H1 (cell line): ENCODE measurements at regions not wholly inside any gene's neighbourhood (a gene's known extent, or its start where the extent isn't known, plus 50 kb on each side); places are given as distances from the start of the nearest gene placed in this dataset.

ENCODE experiments used
- CTCF ChIA-PET: fragments of 300-600 bp; sonication (Branson Sonifier 250); formaldehyde crosslinking; loops from one replicate; lab custom pipeline; 2021; ENCODE audit not compliant: partially characterized antibody; lab: Charles Lee
- POLR2A ChIA-PET: fragments of 300-600 bp; sonication (Branson Sonifier 250); formaldehyde crosslinking; loops from one replicate; lab custom pipeline; 2021; ENCODE audit warnings: inconsistent platforms; ENCODE audit not compliant: partially characterized antibody; lab: Charles Lee
- DNase-seq, 2 experiments: peaks; one replicate each; pipeline versions ENCODE4 v3.0.0 to v3.0.0-alpha.2; 2010 to 2022; ENCODE audit warnings: low spot score in 2 of 2, low read depth in 1 of 2, mixed read lengths in 1 of 2
- FAIRE-seq: peaks from 2 replicates; lab custom pipeline; 2011; peaks lifted over from hg19 to GRCh38; lab: Jason Lieb, UNC
- H2AFZ ChIP-seq: 2 replicates; pipeline ENCODE4 v1.8.1; 2012; ENCODE audit warnings: low read length, inconsistent platforms
- H2AK5ac ChIP-seq: 2 replicates; pipeline ENCODE4 v1.6.1; 2013; ENCODE audit warnings: low read depth, low read length
- H2BK120ac ChIP-seq: replicated peaks from 2 replicates; pipeline ENCODE3; 2013; ENCODE audit warnings: low read depth, low read length, inconsistent platforms
- H2BK12ac ChIP-seq: 2 replicates; pipeline ENCODE4 v1.6.1; 2013; ENCODE audit warnings: low read depth, low read length
- H2BK15ac ChIP-seq: 2 replicates; pipeline ENCODE4 v1.6.1; 2013; ENCODE audit warnings: low read length
- H2BK20ac ChIP-seq: 2 replicates; pipeline ENCODE4 v1.6.1; 2013; ENCODE audit warnings: low read length
- H2BK5ac ChIP-seq: 2 replicates; pipeline ENCODE4 v1.6.1; 2013; ENCODE audit warnings: low read depth, low read length
- H3K14ac ChIP-seq: 2 replicates; pipeline ENCODE4 v1.6.1; 2013; ENCODE audit warnings: inconsistent platforms; ENCODE audit not compliant: insufficient read length
- H3K18ac ChIP-seq: 2 replicates; pipeline ENCODE4 v1.6.1; 2013; ENCODE audit warnings: low read length; ENCODE audit errors: extremely low read depth
- H3K23ac ChIP-seq: 2 replicates; pipeline ENCODE4 v1.6.1; 2013; ENCODE audit warnings: inconsistent platforms; ENCODE audit not compliant: insufficient read length
- H3K23me2 ChIP-seq: 2 replicates; pipeline ENCODE4 v1.6.1; 2013; ENCODE audit warnings: low read depth, low read length
- H3K27ac ChIP-seq: 2 replicates; pipeline ENCODE4 v1.6.1; 2011; ENCODE audit warnings: low read depth, low read length, inconsistent platforms
- H3K27me3 ChIP-seq, 4 experiments: replicated peaks in 1 of 4; 1 replicate in 1 of 4; 2 replicates in 3 of 4; pipeline versions ENCODE4 v1.6.1 to v1.8.1; 2011 to 2013; ENCODE audit warnings: low read length in 3 of 4, mild to moderate bottlenecking in 3 of 4, inconsistent platforms in 2 of 4, mixed read lengths in 2 of 4, moderate library complexity in 1 of 4; ENCODE audit not compliant: control insufficient read depth in 3 of 4, insufficient read depth in 3 of 4; ENCODE audit errors: extremely low read depth in 1 of 4
- H3K36me3 ChIP-seq, 4 experiments: 2 replicates each; pipeline versions ENCODE4 v1.6.1 to v1.8.1; 2011 to 2013; ENCODE audit warnings: mild to moderate bottlenecking in 4 of 4, low read length in 3 of 4, moderate library complexity in 2 of 4, control low read depth in 1 of 4, inconsistent platforms in 1 of 4; ENCODE audit not compliant: insufficient read depth in 4 of 4, control insufficient read depth in 2 of 4
- H3K4ac ChIP-seq: replicated peaks from 2 replicates; pipeline ENCODE3; 2013; ENCODE audit warnings: low read length, low read depth, mixed read lengths, inconsistent platforms; ENCODE audit not compliant: insufficient read length
- H3K4me1 ChIP-seq, 4 experiments: replicated peaks in 1 of 4; 1 replicate in 1 of 4; 2 replicates in 3 of 4; pipeline versions ENCODE4 v1.6.1 to v1.8.1; 2011 to 2013; ENCODE audit warnings: low read length in 3 of 4, inconsistent platforms in 2 of 4, mixed read lengths in 1 of 4; ENCODE audit not compliant: insufficient read depth in 4 of 4, control insufficient read depth in 3 of 4
- H3K4me2 ChIP-seq, 2 experiments: 2 replicates each; pipeline versions ENCODE4 v1.6.1 to v1.8.1; 2011 to 2013; ENCODE audit warnings: low read depth in 2 of 2, low read length in 2 of 2, control low read depth in 1 of 2, inconsistent platforms in 1 of 2, mild to moderate bottlenecking in 1 of 2; ENCODE audit not compliant: insufficient read depth in 1 of 2
- H3K4me3 ChIP-seq, 4 experiments: fragments of 200-600, 300-600 bp in 1 of 4; sonication (generic), shearing (Covaris generic), sonication (Bioruptor Twin) in 1 of 4; 2 replicates each; pipeline versions ENCODE4 v1.5.1 to v1.8.1; 2011 to 2016; ENCODE audit warnings: low read length in 4 of 4, low read depth in 3 of 4, control low read depth in 2 of 4, inconsistent platforms in 2 of 4, mild to moderate bottlenecking in 2 of 4, mixed read lengths in 1 of 4, moderate library complexity in 1 of 4; ENCODE audit not compliant: insufficient read depth in 2 of 4; ENCODE audit errors: extremely low read depth in 1 of 4
- H3K56ac ChIP-seq: replicated peaks from 2 replicates; pipeline ENCODE3; 2013; ENCODE audit warnings: low read depth, mild to moderate bottlenecking, mixed read lengths, low read length, inconsistent platforms; ENCODE audit not compliant: insufficient read length
- H3K79me1 ChIP-seq: 2 replicates; pipeline ENCODE4 v1.6.1; 2013; ENCODE audit warnings: low read depth, low read length, control low read depth
- H3K79me2 ChIP-seq, 2 experiments: 2 replicates each; pipeline versions ENCODE4 v1.6.1 to v1.8.1; 2012 to 2013; ENCODE audit warnings: low read length in 2 of 2, mild to moderate bottlenecking in 2 of 2, inconsistent platforms in 1 of 2; ENCODE audit not compliant: insufficient read depth in 2 of 2, control insufficient read depth in 1 of 2
- H3K9ac ChIP-seq, 4 experiments: replicated peaks in 1 of 4; 1 replicate in 1 of 4; 2 replicates in 3 of 4; pipeline versions ENCODE4 v1.6.1 to v1.8.1; 2011 to 2013; ENCODE audit warnings: low read depth in 3 of 4, low read length in 3 of 4, control low read depth in 2 of 4, mild to moderate bottlenecking in 2 of 4, moderate library complexity in 2 of 4, inconsistent platforms in 1 of 4; ENCODE audit errors: extremely low read depth in 1 of 4
- H3K9me3 ChIP-seq, 2 experiments: 2 replicates each; pipeline versions ENCODE4 v1.6.1 to v1.8.1; 2012 to 2013; ENCODE audit warnings: mild to moderate bottlenecking in 2 of 2, moderate library complexity in 2 of 2, control low read depth in 1 of 2, inconsistent platforms in 1 of 2, low read depth in 1 of 2, low read length in 1 of 2, mixed read lengths in 1 of 2; ENCODE audit not compliant: insufficient read depth in 2 of 2
- H4K20me1 ChIP-seq, 2 experiments: replicated peaks in 1 of 2; 2 replicates each; pipeline versions ENCODE3 to v1.8.1; 2011 to 2013; ENCODE audit warnings: inconsistent platforms in 2 of 2, low read length in 2 of 2, mild to moderate bottlenecking in 1 of 2; ENCODE audit not compliant: insufficient read depth in 2 of 2, control insufficient read depth in 1 of 2
- H4K5ac ChIP-seq: 2 replicates; pipeline ENCODE4 v1.6.1; 2013; ENCODE audit warnings: low read length, low read depth, mixed read lengths, inconsistent platforms; ENCODE audit not compliant: insufficient read length
- H4K8ac ChIP-seq: 2 replicates; pipeline ENCODE4 v1.8.0; 2013; ENCODE audit warnings: mild to moderate bottlenecking, moderate library complexity, low read length, inconsistent platforms; ENCODE audit not compliant: insufficient read depth; ENCODE audit errors: extremely low read depth
- H4K91ac ChIP-seq: replicated peaks from 2 replicates; pipeline ENCODE3; 2013; ENCODE audit warnings: low read length, mixed read lengths, inconsistent platforms; ENCODE audit not compliant: insufficient read length
- BACH1 ChIP-seq: IDR thresholded peaks from 2 replicates; pipeline ENCODE4 v1.6.1; 2012; ENCODE audit warnings: low read length, improper control_type of control experiment
- MAFK ChIP-seq: IDR thresholded peaks from 2 replicates; pipeline ENCODE4 v1.6.1; 2012; ENCODE audit warnings: low read depth, mild to moderate bottlenecking, improper control_type of control experiment, low read length
- YY1 ChIP-seq: IDR thresholded peaks from 2 replicates; pipeline ENCODE4 v1.6.1; 2011; ENCODE audit warnings: low read depth, mild to moderate bottlenecking, low read length
- WGBS, 2 experiments: shearing (Covaris generic) in 1 of 2; methylation state at CpG; one replicate each; pipeline versions ENCODE4 v1.1.6 to v1.1.7; 2013 to 2015; ENCODE audit warnings: low lambda C conversion rate in 2 of 2, mixed read lengths in 2 of 2, inconsistent platforms in 1 of 2, low coverage in 1 of 2, missing lambda C conversion rate in 1 of 2; ENCODE audit not compliant: insufficient replicate concordance in 2 of 2, insufficient coverage in 1 of 2, insufficient read length in 1 of 2; ENCODE audit errors: extremely low coverage in 1 of 2, missing lambda C conversion rate in 1 of 2; 5-methylcytosine and 5-hydroxymethylcytosine counted together

DNA sequence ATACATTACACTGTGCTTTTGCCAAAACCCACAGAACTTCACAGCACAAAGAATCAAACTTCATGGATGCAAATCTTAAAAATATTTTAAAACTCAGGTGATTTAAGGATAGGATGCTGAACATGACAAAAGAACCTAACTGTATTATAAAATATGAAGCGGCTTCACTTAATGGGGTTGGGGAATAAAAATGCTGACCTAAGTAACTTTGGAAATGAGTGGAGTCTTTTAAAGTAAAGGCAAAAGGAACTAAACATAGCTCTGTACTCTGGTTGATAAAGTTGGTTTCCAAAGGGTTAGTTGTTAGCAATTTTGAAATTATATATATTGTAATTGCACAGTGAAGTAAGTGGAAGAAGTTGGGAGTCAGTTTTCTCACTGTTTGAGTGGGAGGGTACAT lies 111.5 kb upstream of the SYT1 start:
- FAIRE-seq: no peak
- POLR2A ChIA-PET: no interaction called here
- no peak for DNase-seq

More for the DNA sequence above, 111.5 kb upstream of the SYT1 start:
- no peak overlapping the region for H3K4ac ChIP-seq
- whole genome bisulfite sequencing, 2 experiments: 95% methylated on average over 1 of the region's 1 CpG; no CpG with 5 or more reads in 1 of the 2 experiments
- H2BK12ac ChIP-seq: no peak overlapping the region
- no peak overlapping the region for H3K4me2 ChIP-seq
- no peak overlapping the region for H3K23ac ChIP-seq
- no peaks in the 10 kb centered on the region for H3K9me3 ChIP-seq
- H3K79me2 ChIP-seq: no peaks in the 10 kb centered on the region
- no peak overlapping the region for H2BK20ac ChIP-seq
- no peak overlapping the region for H2AK5ac ChIP-seq
- no peaks in the 10 kb centered on the region for H3K79me1 ChIP-seq
- H2BK120ac ChIP-seq: no peak overlapping the region
- H3K9ac ChIP-seq: no peak overlapping the region
- H3K4me1 ChIP-seq: no peaks in the 10 kb centered on the region
- H3K36me3 ChIP-seq: no peaks in the 10 kb centered on the region
- no peak overlapping the region for H2BK5ac ChIP-seq
- no peaks in the 10 kb centered on the region for H4K20me1 ChIP-seq
- no peaks in the 10 kb centered on the region for H3K23me2 ChIP-seq
- no peaks in the 10 kb centered on the region for H3K27me3 ChIP-seq
- CTCF ChIA-PET: no interaction called here
- no peak for TF ChIP-seq YY1
- peak; percentile 45; the same call in 1 of the 2 replicates for TF ChIP-seq MAFK
- no peak for TF ChIP-seq BACH1
- H2AFZ ChIP-seq: no peak overlapping the region
- no peak overlapping the region for H4K8ac ChIP-seq
- no peak overlapping the region for H4K91ac ChIP-seq
- H3K18ac ChIP-seq: no peak overlapping the region
- H2BK15ac ChIP-seq: no peak overlapping the region
- no peak overlapping the region for H3K56ac ChIP-seq
- H3K14ac ChIP-seq: no peak overlapping the region
- no peak overlapping the region for H4K5ac ChIP-seq
- no peak overlapping the region for H3K4me3 ChIP-seq
- H3K27ac ChIP-seq: no peak overlapping the region
